ENCODE measurements at regions not wholly inside any gene's neighbourhood (a gene's known extent, or its start where the extent isn't known, plus 50 kb on each side); places are given as distances from the start of the nearest gene placed in this dataset.
"Not testable (repeated sequence)": the region's sequence is repeated elsewhere in the genome, so short reads cannot be mapped to it uniquely, and the experiment has no call there.

GRCh38 chr3:75301050-75301449 lies 363.1 kb upstream of the FRG2C start:
- TF ChIP-seq CTCF (IDR thresholded peaks at IDR 0.05; ENCODE audit: low read length); EZH2 (IDR thresholded peaks at IDR 0.05; ENCODE audit: borderline replicate concordance, low read length): not testable (repeated sequence)

Data from OCI-LY1 (cell line).